Osteoblast (primary cell): ENCODE measurements at regions not wholly inside any gene's neighbourhood (a gene's known extent, or its start where the extent isn't known, plus 50 kb on each side); places are given as distances from the start of the nearest gene placed in this dataset.

Experiments used
- DNase-seq: peaks from one replicate; pipeline ENCODE4 v3.0.0; 2011; ENCODE audit warnings: low spot score, mixed read lengths; ENCODE audit not compliant: insufficient read length; ENCODE audit errors: missing footprints
- H2AFZ ChIP-seq: 2 replicates; pipeline ENCODE4 v1.6.0; 2011; ENCODE audit warnings: mild to moderate bottlenecking, low read length
- H3K27ac ChIP-seq: 2 replicates; pipeline ENCODE4 v1.5.1; 2011; ENCODE audit warnings: mild to moderate bottlenecking, low read depth, low read length, moderate library complexity
- H3K27me3 ChIP-seq: 2 replicates; pipeline ENCODE4 v1.6.0; 2012; ENCODE audit warnings: mild to moderate bottlenecking, control low read depth, inconsistent platforms, low read length, moderate library complexity; ENCODE audit not compliant: insufficient read depth
- H3K36me3 ChIP-seq: 2 replicates; pipeline ENCODE4 v1.5.1; 2011; ENCODE audit warnings: mild to moderate bottlenecking, low read length, control low read depth, moderate library complexity; ENCODE audit not compliant: insufficient read depth
- H3K4me1 ChIP-seq: 2 replicates; pipeline ENCODE4 v1.5.1; 2011; ENCODE audit warnings: mild to moderate bottlenecking, low read length, control low read depth, moderate library complexity; ENCODE audit not compliant: insufficient read depth
- H3K4me2 ChIP-seq: 2 replicates; pipeline ENCODE4 v1.6.0; 2011; ENCODE audit warnings: mild to moderate bottlenecking, low read length; ENCODE audit not compliant: insufficient read depth
- H3K4me3 ChIP-seq: fragments of 200-600 bp; sonication (generic); 3 replicates; pipeline ENCODE4 v1.5.1; 2012; ENCODE audit warnings: mild to moderate bottlenecking, low read length, inconsistent platforms; ENCODE audit not compliant: insufficient read depth
- H3K79me2 ChIP-seq: 2 replicates; pipeline ENCODE4 v1.6.0; 2012; ENCODE audit warnings: mild to moderate bottlenecking, low read length, control low read depth, inconsistent platforms; ENCODE audit not compliant: insufficient read depth
- H3K9me3 ChIP-seq: 2 replicates; pipeline ENCODE4 v1.5.1; 2011; ENCODE audit warnings: low read depth, low read length, control low read depth
- H4K20me1 ChIP-seq: 2 replicates; pipeline ENCODE4 v1.6.0; 2012; ENCODE audit warnings: mild to moderate bottlenecking, low read length, control low read depth; ENCODE audit not compliant: insufficient read depth
- TF ChIP-seq, protein P1 (sequence below): IDR thresholded peaks from 2 replicates; pipeline ENCODE4 v1.5.1; 2011; ENCODE audit warnings: mild to moderate bottlenecking, low read depth, low read length, moderate library complexity; ENCODE audit errors: extremely low read depth

DNA sequence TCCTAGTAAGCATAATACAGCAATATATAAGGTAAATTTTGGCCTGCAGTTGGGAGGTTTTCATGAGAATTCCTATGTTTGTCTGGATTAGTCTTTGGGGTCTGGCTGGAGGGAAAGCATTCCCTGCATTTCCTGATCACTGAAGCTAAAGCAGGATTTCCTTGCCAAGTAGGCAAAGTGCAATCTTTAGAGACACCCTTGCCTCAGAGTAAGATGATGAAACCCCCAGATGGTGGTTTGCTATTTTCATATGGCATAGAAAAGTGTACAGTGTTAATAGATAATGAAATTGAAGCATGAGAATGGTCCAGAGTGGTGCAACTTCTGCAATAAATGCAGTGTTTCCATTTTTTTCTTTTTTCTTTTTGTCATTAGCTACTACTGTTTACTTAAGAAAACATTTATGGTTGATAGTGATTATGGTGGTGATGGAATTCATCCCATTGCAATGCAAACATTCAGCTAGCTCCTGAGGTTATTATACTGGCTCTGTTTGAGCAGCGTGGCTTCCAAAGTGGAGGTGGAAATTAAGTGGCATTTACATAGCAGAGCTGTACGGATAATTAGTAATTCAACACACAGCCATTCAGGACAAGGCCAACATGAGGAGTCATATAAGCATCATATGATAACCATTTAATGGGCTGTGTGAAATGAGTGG is 276.3 kb downstream of the DUSP6 start:
- Histone ChIP-seq H3K4me3 (no peak overlapping the region), H3K36me3 (no peaks in the 10 kb centered on the region), H3K4me1 (peaks cover 27% of the 10 kb centered on the region), H2AFZ (no peak overlapping the region), H3K79me2 (no peaks in the 10 kb centered on the region), H3K4me2 (no peak overlapping the region), H3K27ac (peak overlapping the region; percentile 63), H4K20me1 (no peaks in the 10 kb centered on the region), H3K27me3 (no peaks in the 10 kb centered on the region), H3K9me3 (no peaks in the 10 kb centered on the region)
- TF ChIP-seq, protein P1, sequence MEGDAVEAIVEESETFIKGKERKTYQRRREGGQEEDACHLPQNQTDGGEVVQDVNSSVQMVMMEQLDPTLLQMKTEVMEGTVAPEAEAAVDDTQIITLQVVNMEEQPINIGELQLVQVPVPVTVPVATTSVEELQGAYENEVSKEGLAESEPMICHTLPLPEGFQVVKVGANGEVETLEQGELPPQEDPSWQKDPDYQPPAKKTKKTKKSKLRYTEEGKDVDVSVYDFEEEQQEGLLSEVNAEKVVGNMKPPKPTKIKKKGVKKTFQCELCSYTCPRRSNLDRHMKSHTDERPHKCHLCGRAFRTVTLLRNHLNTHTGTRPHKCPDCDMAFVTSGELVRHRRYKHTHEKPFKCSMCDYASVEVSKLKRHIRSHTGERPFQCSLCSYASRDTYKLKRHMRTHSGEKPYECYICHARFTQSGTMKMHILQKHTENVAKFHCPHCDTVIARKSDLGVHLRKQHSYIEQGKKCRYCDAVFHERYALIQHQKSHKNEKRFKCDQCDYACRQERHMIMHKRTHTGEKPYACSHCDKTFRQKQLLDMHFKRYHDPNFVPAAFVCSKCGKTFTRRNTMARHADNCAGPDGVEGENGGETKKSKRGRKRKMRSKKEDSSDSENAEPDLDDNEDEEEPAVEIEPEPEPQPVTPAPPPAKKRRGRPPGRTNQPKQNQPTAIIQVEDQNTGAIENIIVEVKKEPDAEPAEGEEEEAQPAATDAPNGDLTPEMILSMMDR, result no peak
- no peak for DNase-seq

DNA sequence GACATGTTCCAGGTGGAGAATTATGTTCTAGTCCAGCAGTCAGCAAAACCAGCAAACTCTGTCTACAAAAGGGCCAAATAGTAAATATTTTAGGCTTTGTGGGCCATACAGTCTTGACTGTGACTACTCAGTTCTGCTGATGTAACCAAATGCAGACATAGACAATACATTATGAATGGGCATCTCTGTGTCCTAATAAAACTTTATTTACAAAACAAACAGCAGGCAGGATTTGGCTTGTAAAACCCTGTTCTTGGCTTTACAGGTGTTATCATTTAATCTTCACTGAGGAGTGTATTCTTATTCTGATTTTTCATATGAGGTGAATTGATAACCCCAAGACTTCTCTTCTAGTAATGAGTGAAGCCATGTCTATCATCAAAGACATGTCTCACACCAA is 278.6 kb downstream of the DUSP6 start:
- Histone ChIP-seq H4K20me1 (no peaks in the 10 kb centered on the region), H3K27ac (peak overlapping the region; percentile 78), H3K4me3 (no peak overlapping the region), H3K4me2 (no peak overlapping the region), H3K36me3 (no peaks in the 10 kb centered on the region), H3K79me2 (no peaks in the 10 kb centered on the region), H2AFZ (no peak overlapping the region), H3K27me3 (no peaks in the 10 kb centered on the region), H3K4me1 (peaks cover 37% of the 10 kb centered on the region), H3K9me3 (no peaks in the 10 kb centered on the region)
- TF ChIP-seq, protein P1, result no peak
- no peak for DNase-seq

DNA sequence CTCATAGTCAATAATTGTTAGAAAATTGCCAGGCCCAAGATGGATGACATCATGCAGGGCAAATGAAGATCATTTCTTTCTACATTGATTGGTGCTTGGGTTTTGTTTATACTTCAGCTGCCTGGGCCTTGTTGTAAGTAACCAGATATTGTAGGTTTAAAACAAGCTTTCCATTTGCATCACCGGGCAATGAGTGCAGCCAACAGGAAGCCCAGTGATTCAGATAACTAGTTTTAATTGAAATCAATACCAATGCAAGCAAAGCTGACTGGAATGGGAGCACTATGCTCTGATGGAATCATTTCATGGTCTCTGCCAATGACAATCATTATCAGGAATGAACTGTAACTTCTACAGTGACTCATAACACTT is 279.3 kb downstream of the DUSP6 start:
- TF ChIP-seq, protein P1, result no peak

GRCh38 chr12:89072294-89073026 is 279.8 kb downstream of the DUSP6 start:
- H4K20me1 ChIP-seq, result no peaks in the 10 kb centered on the region
- H3K36me3 ChIP-seq, result no peaks in the 10 kb centered on the region
- peak overlapping the region; percentile 78 for H3K27ac ChIP-seq
- no peak overlapping the region for H3K4me3 ChIP-seq
- H3K27me3 ChIP-seq, result no peaks in the 10 kb centered on the region
- H3K4me1 ChIP-seq, result peaks cover 48% of the 10 kb centered on the region
- TF ChIP-seq, protein P1, result no peak
- DNase-seq, result no peak
- no peak overlapping the region for H2AFZ ChIP-seq
- H3K9me3 ChIP-seq, result no peaks in the 10 kb centered on the region
- H3K4me2 ChIP-seq, result no peak overlapping the region
- H3K79me2 ChIP-seq, result no peaks in the 10 kb centered on the region

More for the DNA sequence above, 279.3 kb downstream of the DUSP6 start:
- Histone ChIP-seq H3K4me1 (peaks cover 44% of the 10 kb centered on the region), H4K20me1 (no peaks in the 10 kb centered on the region), H2AFZ (no peak overlapping the region), H3K4me2 (no peak overlapping the region), H3K27me3 (no peaks in the 10 kb centered on the region), H3K9me3 (no peaks in the 10 kb centered on the region), H3K4me3 (no peak overlapping the region), H3K27ac (peak overlapping the region; percentile 78), H3K79me2 (no peaks in the 10 kb centered on the region), H3K36me3 (no peaks in the 10 kb centered on the region)
- DNase-seq, result peak; percentile 65
